ENCODE measurements at regions not wholly inside any gene's neighbourhood (a gene's known extent, or its start where the extent isn't known, plus 50 kb on each side); places are given as distances from the start of the nearest gene placed in this dataset.

- TF ChIP-seq ZNF462 (CRISPR knock-in tag; IDR thresholded peaks at IDR 0.05) = no peak
- TF ChIP-seq ETS1 (IDR thresholded peaks at IDR 0.05) = no peak
These were observed 559.0 kb upstream of the ZEB2 start (continued) for GRCh38 chr2:145078923-145079322.

GRCh38 chr2:145076085-145076484 is 556.2 kb upstream of the ZEB2 start:
- Mint-ChIP-seq H3K27ac (no peak overlapping the region), H3K36me3 (ENCODE audit: low read depth) (no peaks in the 10 kb centered on the region), H3K9me3 (no peaks in the 10 kb centered on the region), H3K27me3 (ENCODE audit: insufficient read depth, low read depth, poor library complexity) (no peaks in the 10 kb centered on the region), H3K4me1 (no peaks in the 10 kb centered on the region), H3K4me3 (no peak overlapping the region)
- DNase-seq (ENCODE audit: low spot score) = no peak
- ATAC-seq = no peak
- Histone ChIP-seq H3K36me3 (ENCODE audit: insufficient read depth) (no peaks in the 10 kb centered on the region), H3F3A (replicated peaks; ENCODE audit: low read depth) (no peaks in the 10 kb centered on the region), H3K4me3 (no peak overlapping the region), H3K4me2 (no peak overlapping the region), H3K9me2 (ENCODE audit: insufficient read depth) (no peaks in the 10 kb centered on the region; the same call in 1 of the 2 replicates), H3K27ac (ENCODE audit: low read depth) (no peak overlapping the region), H3K79me2 (replicated peaks; ENCODE audit: insufficient read depth) (no peaks in the 10 kb centered on the region), H2AFZ (no peak overlapping the region), H4K20me1 (replicated peaks; ENCODE audit: insufficient read depth) (no peaks in the 10 kb centered on the region), H3K27me3 (ENCODE audit: insufficient read depth) (no peaks in the 10 kb centered on the region), H3K4me1 (ENCODE audit: insufficient read depth) (no peaks in the 10 kb centered on the region)
- TF ChIP-seq NANOG (IDR thresholded peaks at IDR 0.05; ENCODE audit: borderline replicate concordance) (no peak), ZNF462 (CRISPR knock-in tag; IDR thresholded peaks at IDR 0.05) (no peak), ETS1 (IDR thresholded peaks at IDR 0.05) (no peak), CTCF (conservative IDR thresholded peaks at IDR 0.05; ENCODE audit: low read depth in 2 of 2) (no peak), ZNF114 (CRISPR knock-in tag; IDR thresholded peaks at IDR 0.05) (no peak)

Measured in GM23338 (cell line).